OCI-M1 (cell line): ENCODE measurements at regions not wholly inside any gene's neighbourhood (a gene's known extent, or its start where the extent isn't known, plus 50 kb on each side); places are given as distances from the start of the nearest gene placed in this dataset.
A peak's percentile ranks its signal among the peaks of the same experiment; 100 is the strongest.

Source experiments
- DNase-seq: peaks from one replicate; lab custom pipeline; 2025; lab: John Stamatoyannopoulos, UW

DNA sequence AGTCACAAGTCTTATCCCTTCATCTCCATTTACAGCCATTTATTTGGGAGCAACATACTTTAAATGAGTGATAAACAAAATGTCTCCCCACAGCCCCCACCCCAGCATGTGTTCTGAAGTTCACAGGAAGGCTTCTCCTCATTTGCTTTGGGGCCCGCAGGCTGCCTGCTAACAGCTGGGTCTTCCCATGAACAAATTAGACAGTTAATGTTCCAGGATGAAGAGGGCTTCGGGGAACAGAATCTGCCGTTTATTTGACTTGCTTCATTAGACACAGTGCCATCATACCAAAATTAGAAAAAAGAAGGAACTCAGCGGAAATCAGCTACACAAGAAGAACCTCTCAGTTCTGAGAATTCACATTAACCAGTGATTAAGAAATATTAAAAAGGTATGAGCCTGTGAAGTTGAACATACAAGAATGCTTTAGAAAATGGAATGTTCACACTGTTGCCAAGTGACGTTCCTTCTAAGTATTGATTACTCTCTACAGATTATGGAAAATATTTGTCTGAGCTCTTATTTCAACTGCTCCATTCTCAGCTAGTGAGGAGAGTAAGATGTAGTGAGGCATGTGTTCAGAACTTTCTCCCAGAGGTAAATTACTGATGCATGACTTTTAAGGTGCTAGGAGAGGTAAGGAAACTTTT, 107.5 kb upstream of the THBS1 start:
- no peak for DNase-seq

DNA sequence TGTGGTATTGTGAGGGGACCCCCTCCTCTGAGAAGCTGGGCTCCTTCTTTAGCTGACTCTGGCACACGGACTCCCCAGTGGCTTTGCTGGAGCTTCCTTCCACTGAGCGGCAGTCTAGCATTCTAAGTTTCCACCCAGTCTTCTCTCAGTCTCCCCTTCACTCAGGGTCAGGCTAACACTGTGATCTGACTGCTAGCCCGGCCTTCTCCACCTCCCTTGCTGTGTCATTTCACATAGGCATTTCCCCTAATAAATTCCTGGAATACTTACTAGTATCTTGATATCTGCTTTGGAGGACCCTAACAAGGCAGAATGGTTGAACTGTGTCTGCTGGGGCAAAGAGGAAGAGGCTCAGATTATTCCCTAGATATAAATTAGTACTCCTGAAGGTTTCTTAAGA, 106.2 kb upstream of the THBS1 start:
- no peak for DNase-seq

DNA sequence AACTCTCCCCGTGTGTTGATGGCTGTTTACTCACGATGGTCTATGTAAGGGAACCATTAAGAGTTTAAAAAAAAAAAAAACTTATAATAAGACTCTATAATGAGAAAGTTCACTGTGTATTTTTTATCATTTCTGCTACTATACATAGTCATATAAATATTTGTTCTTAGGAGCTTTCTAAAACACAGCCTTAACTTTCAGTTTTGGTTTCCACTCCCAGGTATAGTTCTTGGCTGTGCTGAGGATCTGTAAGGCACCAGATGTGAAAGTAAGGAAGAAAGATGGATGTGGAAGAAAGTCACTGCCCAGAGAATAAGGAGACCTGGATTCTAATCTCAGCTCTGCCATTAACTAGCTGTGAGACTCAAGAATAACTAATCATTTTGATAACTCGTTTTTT, 101.9 kb upstream of the THBS1 start:
- peak; percentile 56 for DNase-seq

DNA sequence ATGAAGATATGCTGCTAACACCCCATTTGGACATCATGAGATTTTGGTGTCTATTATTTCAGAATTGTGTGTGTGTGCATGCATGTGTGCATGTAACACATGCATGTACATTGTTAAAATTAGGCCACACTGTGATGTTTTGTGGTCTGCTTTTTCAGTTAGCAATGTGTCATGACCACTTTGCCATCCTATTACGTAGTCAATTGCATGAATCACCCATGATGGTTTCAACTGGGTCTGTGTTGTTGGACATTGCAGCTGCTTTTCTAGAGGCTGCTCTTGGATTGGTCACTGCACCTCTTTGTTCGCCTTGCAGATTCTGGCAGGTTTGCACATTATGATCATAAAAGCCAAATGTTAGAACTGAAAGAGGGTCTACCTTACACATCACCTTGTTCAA, 101.0 kb upstream of the THBS1 start:
- no peak for DNase-seq

DNA sequence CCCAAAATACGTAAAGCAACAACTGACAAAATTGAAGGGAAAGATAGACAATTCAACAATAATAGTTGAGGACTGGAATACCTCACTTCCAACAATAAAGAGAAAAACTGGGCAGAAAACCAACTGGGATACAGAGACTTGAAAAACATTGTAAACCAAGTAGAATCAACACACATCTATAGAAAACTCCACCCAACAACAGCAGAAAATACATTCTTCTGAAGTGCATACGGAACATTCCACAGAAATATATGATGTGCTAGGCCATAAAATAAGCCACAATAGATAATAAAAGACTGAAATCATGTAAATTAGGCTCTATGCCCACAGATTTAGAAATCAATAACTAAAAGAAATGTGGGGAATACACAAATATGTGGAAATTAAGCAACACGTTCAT, 98.4 kb upstream of the THBS1 start:
- DNase-seq = no peak

DNA sequence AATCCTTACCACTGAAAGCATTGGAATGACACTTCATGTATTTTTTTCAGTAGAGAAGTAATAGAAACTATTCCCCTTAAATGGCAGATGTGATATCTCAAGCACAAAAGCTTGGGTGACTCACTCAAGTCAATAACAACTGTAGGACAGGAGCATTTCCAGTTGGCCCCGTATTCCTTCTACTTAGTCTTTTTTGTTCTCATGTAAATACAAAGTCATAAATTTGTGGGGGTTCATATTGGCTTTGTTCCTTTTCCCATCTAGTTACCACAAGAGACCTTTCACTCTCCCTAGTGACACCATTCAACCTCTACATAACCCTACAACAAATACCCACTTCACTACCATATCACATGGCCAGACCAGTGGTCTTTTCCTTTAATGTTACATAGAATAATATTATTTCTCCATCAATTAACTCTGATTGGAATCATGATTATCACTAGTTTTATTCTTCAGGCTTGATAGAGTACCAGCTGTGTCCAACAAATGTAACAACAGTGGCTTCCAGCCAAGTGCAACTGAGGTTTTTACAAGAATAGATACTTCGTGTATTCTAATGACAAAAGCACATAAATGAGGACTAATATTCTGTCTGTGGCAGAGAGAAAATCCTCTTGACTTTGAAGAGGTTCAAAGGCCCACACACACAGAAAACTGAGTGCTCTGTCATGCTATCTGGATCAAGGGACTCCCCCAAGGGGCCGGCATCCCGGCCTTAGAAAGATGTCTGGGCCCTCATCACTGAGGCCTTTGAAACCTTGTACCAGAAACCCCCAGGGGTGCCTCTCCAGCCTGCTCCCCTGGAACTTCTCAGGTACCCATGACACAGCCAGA, 94.0 kb upstream of the THBS1 start:
- DNase-seq = no peak

DNA sequence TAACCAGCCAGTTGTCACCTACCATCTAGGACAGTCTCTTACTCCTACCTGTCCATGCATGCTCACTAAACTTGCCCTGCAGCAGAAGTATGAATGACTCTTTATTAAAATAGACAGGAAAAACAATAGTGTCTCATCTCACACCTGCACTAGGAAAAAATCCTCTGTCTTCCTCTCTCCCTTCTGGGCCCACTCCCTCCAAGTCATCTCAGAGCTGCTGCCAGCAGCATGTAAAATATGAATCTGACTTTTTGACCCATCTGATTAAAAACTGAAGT, 93.5 kb upstream of the THBS1 start:
- DNase-seq = no peak

DNA sequence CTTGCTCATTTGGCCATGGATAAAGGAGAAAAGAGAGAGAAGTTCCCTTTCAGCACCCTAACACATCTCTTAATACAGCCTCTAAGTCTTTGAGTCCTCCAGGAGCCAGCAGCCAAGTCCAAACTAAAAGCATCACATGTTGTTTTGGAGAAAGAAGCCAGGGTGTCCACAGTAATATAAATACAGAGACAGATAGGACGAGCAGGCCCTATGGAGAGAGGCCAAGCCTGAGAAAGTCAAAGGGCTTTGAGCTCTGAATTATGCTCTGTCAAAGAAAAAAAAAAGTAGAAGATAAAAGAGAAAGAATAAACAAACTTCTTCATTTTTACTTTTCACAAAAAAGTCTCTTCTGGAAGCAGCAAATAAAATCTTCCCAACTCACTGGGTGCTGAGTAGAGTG, 92.4 kb upstream of the THBS1 start:
- no peak for DNase-seq

DNA sequence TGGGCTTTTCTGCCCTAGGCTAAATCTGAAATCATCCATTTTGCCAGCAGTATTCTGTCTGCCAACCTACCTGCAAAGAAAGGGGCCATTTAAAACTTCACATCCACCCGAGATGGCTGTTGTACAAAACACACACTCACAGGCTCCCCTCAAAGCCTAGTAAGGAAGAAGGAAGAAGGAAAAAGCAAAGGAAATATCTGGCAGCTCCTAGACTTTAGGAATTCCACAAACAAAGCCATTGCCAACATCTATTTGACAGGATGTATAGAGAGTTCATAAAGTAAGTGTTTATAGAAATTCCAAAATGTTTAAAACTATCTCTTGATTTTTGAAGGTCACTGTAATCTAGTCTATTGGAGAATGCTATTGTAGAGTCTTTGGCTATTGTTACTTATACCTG, 91.9 kb upstream of the THBS1 start:
- no peak for DNase-seq

DNA sequence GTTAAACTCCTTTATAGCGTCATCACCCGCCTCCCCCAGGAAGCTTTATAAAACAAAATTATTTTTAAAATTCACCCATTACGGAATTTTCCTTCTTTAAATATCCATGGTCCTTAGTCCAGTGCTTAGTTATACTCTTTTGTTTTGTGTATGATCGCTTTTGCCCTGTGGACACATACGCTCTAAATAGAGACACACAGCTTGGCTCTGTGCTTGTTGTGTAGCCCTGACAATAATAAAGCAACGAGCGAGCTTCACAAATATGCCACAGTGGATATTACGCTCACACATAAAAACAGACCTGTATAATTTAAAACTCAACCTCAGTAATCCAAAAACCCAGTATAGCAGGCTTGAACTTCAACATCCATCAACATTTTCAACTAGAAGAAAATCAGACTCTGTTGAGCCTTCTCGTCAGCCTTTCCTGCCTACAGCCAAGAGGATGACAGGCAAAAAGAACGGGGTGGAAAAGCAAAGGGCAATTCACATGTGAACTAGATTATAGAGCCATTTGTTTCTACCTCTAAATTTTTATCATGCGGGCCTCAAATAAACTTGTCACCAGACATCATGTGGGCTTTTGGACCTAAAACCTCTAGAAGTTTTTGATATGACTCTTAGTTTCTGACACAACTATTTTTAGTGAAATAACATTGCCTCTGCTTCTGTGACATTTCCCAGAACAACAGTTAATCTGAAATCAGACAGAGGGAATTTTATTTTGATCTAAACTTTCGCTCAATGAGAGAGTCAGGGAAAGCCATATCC, 89.6 kb upstream of the THBS1 start:
- no peak for DNase-seq

DNA sequence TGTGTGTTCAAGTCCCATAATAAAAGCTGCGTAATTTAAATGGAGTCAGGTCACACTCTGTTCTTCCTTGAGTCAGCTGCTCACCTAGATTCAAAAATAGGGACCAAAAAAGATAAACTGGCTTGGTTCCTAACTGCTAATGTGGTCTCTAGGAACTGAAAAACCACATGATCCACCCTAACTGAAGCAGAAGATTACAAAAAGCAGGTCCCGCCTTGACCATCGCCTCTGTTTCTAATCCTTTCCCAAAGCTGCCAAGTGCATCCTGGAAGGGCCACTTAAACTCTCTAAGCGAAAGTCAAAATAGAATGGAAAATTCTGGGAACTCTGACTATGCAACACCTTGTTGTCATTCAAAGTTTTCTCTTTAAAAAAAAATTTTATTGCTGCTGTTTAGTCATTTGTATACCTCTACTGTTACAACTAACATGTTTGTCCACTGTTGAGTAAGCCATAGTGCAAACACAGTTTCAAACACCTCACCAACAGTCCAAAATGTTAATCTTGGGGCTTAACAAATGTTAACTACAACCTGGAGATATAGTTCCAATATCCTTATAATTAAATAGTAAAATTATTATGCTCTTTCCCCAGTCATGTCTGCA, 88.9 kb upstream of the THBS1 start:
- peak; percentile 52 for DNase-seq

DNA sequence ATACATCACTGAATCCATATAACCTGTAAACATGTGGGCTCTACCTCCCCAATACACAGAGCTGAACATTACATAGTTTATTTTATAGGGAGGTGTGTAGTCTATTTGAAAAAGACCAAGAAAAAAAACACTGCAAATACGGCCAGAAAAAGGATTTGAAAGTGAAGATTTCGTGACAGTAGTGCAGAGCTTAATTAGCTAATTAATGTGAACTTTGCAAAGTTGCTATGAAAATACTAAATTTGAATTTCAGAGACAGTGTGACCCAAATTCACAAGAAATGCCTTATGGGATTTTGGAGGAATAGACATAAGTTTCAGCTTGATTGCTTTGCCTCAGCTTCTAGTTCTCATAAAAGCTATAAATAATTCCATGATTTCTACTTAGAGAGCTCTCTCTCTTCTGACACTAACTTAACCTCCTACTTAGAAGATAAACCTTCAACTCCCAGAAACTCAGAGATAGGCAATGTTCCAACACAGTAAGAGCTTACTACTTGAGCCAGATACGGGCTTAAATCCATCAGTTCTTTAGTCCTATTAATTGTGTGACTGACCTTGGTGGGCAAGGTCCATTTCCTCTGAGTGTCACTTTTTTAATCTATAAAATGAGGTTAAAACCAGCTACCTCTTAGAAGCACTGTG, 87.3 kb upstream of the THBS1 start:
- DNase-seq = peak; percentile 39

DNA sequence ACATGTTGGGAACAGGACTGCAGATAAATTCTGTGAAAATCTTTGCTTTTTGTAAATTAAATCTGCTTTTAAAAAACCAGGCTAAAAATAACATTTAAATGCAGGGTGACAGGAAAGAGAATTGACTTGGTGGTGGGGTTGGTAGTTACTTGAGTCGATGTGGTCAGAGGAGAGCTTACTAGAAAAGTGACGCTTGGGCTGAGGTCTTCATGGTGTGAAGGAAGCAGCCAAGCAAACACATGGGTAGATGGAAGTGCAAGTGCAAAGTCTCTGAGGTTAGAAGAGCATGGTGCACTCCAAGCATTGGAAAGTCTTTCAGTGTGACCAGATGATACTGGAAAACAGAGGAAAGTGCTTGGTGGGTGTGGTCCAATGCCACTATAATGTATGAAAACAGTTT, 86.4 kb upstream of the THBS1 start:
- DNase-seq = no peak

DNA sequence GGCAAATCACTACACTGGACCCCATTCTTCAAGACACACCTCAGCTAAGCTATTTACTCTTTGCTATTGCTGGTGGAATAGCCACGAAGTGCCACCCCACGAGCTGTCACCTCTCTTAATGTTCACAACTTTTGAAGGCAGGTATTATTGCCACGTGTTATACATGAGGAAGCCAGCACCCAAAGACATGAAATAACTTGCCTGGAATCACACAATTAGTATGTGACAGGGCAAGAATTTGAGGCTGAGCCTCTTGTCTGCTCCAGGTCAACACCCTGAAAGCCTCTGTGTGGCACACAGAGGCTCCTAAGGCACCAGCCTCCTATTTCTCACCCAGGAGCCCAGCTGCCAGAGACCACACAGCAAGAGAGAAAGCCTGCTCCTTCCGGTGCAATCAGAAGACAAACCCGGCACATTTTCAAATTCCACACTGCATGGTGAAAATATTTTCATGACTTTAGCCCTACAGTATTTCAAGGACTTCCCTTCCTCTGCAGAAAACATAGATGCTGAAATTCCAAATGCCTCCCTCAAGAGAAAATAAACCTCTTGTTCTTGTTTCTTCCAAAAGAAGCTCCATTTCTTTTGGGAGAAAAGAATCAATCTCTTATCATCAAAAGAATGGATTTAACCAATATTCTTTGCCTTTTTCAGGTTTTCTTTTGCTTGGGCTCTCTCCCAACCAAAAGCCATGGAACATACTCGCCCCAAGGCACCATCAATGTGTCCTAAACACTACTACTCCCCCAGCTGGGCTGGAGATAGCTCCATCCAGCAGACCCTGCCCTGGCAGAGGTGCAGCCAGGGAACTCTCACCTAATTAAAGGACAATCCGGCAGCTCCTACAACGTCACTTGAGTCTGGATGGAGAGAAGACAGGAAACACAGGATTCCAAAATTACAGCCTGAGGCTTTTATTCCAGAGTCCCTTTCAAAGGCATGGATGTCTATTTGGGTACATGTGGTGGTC, 84.7 kb upstream of the THBS1 start:
- no peak for DNase-seq

DNA sequence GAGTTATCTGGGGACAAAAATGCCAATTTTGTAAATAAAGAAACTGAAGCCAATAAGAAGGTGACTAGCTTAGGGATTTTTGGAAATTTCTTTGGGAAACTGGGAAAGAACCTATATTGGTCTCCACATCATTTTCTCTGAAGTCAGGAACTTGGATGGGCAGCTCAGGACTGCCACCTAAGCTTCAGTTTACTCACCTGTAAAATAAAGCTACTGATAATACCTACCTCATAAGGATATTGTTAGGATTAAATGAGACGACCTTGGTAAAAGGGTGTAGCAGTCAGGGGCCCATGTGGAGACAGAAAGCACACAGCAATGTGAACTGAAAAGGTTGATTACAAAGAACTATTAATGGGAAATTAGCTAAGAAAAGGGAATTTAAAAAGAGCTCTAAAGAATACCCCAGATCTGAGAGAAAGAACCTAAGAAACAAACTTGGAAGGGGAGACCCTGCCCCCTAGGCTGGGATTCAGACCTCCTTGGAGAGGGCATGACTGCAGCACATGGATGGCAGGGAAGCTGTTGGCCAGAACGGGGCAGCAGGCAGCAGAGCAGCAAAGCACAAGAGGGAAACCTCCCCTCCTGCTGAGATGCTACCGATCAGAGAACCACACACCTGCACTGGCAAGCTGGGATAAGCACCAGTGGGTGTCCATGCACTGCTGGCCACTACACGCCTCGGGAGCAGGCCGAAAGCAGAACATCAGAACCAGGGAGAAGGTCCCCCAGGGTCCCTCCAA, 83.7 kb upstream of the THBS1 start:
- DNase-seq = no peak

DNA sequence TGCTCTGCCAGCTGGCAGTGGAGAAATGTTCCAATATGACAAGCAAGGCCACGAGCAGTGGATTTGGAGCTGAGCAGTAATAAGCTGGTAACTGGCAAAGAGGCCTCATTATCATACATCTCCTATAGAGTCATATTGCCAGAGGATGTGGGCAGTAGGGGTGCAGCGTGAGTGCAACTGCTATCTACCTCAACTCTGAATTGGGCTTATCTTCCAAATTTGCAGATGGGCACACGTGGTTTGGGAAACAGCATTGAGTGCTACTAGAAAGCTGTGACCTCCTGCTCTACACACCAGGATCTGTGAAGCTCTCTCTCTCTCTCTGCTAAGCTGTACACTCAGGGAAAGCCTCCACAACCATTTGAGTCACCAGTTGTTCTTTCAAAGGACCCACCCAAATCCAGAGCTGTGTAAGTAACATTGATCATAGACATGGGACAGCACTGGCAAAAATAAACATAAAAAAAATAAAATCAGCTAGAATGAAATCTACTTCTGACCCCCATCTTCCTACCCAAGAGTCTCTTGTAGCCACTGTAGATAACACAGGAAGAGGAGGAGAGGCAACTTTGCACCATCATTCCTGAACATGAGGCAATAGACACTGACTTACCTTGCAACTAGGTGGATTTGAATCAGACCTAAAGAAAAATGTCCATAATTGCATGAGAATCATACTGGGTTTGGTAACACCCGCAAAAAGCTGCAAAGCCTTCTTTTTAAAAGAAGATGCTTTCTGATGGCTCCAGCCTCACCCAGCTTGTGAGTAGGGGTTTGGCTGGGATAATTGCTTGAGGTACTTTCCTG, 82.9 kb upstream of the THBS1 start:
- DNase-seq = peak; percentile 44

DNA sequence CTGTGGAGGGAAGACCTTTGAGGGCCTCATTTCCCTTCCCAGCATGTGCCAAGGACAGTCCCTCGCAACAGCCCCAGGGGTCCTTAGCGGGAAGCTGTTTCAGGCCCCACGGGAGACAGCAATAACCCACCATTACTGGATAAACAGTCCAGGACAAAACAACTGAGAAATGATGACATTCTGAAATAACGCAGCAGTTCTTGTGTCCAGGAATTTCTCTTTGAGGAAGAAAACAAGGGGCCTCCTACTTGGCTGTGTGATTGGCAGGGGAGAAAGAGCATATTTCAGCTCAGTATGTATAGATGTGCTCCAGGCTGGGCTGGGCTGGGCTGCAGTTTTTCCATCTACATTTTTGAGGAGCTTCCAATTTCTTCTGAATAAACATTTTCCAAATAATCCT, 82.2 kb upstream of the THBS1 start:
- no peak for DNase-seq

DNA sequence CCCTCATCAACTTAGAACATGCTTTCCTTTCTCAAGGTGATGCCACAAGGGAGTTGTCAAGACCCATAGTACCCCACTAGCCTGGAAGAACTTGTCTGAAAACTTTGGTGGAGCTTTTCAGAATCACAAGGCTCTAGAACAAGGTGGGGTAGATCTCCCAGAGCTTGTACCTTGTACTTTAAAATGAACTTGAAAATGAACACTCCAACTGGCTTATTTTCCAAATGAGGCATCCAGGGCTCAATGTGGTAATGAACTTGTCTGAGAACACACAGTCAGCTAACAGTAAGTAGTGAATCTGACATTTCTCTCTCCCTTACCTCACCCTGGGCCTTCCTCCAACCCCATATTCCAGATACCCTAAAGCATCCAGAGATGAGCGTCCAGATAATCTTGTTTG, 81.8 kb upstream of the THBS1 start:
- DNase-seq = no peak

DNA sequence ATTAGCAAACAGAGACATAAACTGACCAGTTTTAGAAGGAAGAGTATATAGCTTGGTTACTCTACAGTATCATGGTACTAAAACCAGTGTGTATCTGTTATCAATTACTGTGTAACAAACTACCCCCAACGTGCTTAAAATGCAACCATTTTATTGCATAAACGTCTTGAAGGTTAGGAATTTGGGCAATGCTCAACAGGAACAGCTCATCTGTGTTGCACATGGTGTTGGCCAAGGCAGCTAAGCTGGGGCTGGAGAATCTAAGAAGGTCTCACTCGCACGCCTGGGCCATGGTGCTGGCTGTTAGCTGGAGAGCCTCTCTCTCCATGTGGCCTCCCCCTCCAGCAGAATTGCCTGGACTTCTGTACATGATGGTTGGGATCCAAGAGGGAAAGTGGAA, 81.2 kb upstream of the THBS1 start:
- no peak for DNase-seq
